ENCODE measurements at regions not wholly inside any gene's neighbourhood (a gene's known extent, or its start where the extent isn't known, plus 50 kb on each side); places are given as distances from the start of the nearest gene placed in this dataset.

DNA sequence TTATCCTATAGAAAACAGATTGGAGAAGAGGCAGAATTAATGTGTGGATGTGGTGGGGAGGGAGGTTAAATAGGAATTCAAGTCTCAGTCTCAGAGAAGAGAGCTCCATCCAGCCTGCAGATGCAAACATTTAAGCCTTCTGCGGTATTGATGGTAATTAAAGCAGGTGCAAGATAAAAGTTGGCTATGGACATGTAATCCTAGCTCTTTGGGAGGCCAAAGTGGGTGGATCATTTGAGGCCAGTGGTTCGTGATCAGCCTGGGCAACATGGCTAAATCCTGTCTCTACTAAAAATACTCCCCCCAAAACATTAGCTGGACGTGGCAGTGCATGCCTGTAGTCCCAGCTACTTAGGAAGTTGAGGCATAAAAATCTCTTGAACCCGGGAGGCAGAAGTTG is 332.7 kb downstream of the PABPC4L start:
- intact Hi-C loops (cut with DNase I; ENCODE audit: low total_unique reads) = no loop called here
- no peak for DNase-seq
- Histone ChIP-seq H3K4me3 (no peak overlapping the region), H3K4me1 (no peaks in the 10 kb centered on the region), H3K9me3 (peaks cover 0 to 13% (median 0%) of the 10 kb centered on the region in 8 donors), H3K36me3 (no peaks in the 10 kb centered on the region), H3K27ac (no peak overlapping the region), H3K27me3 (replicated peaks in 1 of 7) (no peaks in the 10 kb centered on the region)
- no peak for TF ChIP-seq CTCF (IDR thresholded peaks at IDR 0.05 in 8 of 11, conservative IDR thresholded peaks at IDR 0.05 in 3 of 11)
- TF ChIP-seq POLR2AphosphoS5 (IDR thresholded peaks at IDR 0.05) = no peak
- TF ChIP-seq POLR2A (IDR thresholded peaks at IDR 0.05) = no peak
- WGBS, 5 donors = 68 to 86% (median 73%) methylated on average over 4 of the region's 4 CpGs

DNA sequence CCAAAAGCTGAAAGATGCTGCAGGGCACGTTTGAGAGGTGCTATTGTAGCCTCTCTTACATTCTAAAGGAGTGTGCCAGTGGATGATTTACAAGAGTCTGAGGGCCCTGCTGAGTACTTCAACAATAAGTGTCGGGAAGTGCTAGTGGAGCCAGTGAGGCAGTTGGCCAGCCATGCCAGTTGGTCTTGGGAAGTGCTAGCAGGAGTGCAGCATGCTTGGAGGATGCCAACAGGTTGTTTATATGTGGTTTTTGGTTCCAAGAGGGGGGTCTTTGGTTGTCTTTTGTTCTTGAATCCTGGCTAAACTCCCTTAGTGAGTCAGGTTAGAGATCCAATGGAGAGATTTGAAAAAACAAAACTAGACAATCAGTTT is 335.3 kb downstream of the PABPC4L start:
- no peaks in the 10 kb centered on the region for H3K27me3 ChIP-seq (replicated peaks in 1 of 7)
- H3K36me3 ChIP-seq = no peaks in the 10 kb centered on the region
- no peaks in the 10 kb centered on the region for H3K4me1 ChIP-seq
- no peak overlapping the region for H3K27ac ChIP-seq
- no peak for DNase-seq
- 50 to 74% (median 58%) methylated on average over 2 of the region's 2 CpGs for WGBS, 5 donors
- TF ChIP-seq CTCF (IDR thresholded peaks at IDR 0.05 in 8 of 11, conservative IDR thresholded peaks at IDR 0.05 in 3 of 11) (no peak), POLR2A (IDR thresholded peaks at IDR 0.05) (no peak), POLR2AphosphoS5 (IDR thresholded peaks at IDR 0.05) (no peak)
- intact Hi-C loops (cut with DNase I; ENCODE audit: low total_unique reads) = no loop called here
- H3K9me3 ChIP-seq = peaks cover 0 to 3% (median 0%) of the 10 kb centered on the region in 8 donors
- H3K4me3 ChIP-seq = no peak overlapping the region

GRCh38 chr4:133865612-133866327 is 335.8 kb downstream of the PABPC4L start:
- no peak for DNase-seq

More at GRCh38 chr4:133865612-133866327, 335.8 kb downstream of the PABPC4L start:
- no peak for TF ChIP-seq CTCF (IDR thresholded peaks at IDR 0.05 in 8 of 11, conservative IDR thresholded peaks at IDR 0.05 in 3 of 11)
- TF ChIP-seq POLR2AphosphoS5 (IDR thresholded peaks at IDR 0.05) = no peak
- TF ChIP-seq POLR2A (IDR thresholded peaks at IDR 0.05) = no peak
- Histone ChIP-seq H3K9me3 (no peaks in the 10 kb centered on the region), H3K4me1 (no peaks in the 10 kb centered on the region), H3K27me3 (replicated peaks in 1 of 7) (no peaks in the 10 kb centered on the region), H3K4me3 (no peak overlapping the region), H3K36me3 (no peaks in the 10 kb centered on the region), H3K27ac (no peak overlapping the region)
- WGBS, 5 donors = 50 to 97% (median 80%) methylated on average over 1 of the region's 1 CpG
- intact Hi-C loops (cut with DNase I; ENCODE audit: low total_unique reads) = no loop called here
